KMS-11 (cell line): ENCODE measurements at regions not wholly inside any gene's neighbourhood (a gene's known extent, or its start where the extent isn't known, plus 50 kb on each side); places are given as distances from the start of the nearest gene placed in this dataset.

ENCODE experiments used
- H2AFZ ChIP-seq: fragments of 200-600 bp; sonication (generic); 2 replicates; pipeline ENCODE4 v1.6.1; 2016; ENCODE audit warnings: antibody characterized with exemption, mixed run types, low read depth
- H3K27ac ChIP-seq: fragments of 200-600 bp; sonication (generic); 2 replicates; pipeline ENCODE4 v1.6.1; 2016; ENCODE audit warnings: mild to moderate bottlenecking, mixed run types
- H3K27me3 ChIP-seq: fragments of 200-600 bp; sonication (generic); 2 replicates; pipeline ENCODE4 v1.6.1; 2017; ENCODE audit warnings: mild to moderate bottlenecking, low read depth, mixed run types, moderate library complexity; ENCODE audit not compliant: insufficient read depth
- H3K36me3 ChIP-seq: fragments of 200-600 bp; sonication (generic); 2 replicates; pipeline ENCODE4 v1.6.1; 2017; ENCODE audit warnings: mild to moderate bottlenecking, mixed run types; ENCODE audit not compliant: insufficient read depth
- H3K4me1 ChIP-seq: fragments of 200-600 bp; sonication (generic); 2 replicates; pipeline ENCODE4 v1.6.1; 2016; ENCODE audit warnings: mild to moderate bottlenecking, low read depth, mixed run types; ENCODE audit not compliant: poor library complexity, severe bottlenecking
- H3K4me2 ChIP-seq: fragments of 200-600 bp; sonication (generic); 2 replicates; pipeline ENCODE4 v1.7.0; 2016; ENCODE audit warnings: mild to moderate bottlenecking, mixed run types
- H3K4me3 ChIP-seq: fragments of 200-600 bp; sonication (generic); IDR thresholded peaks from 2 replicates; pipeline ENCODE4 v1.6.1; 2017; ENCODE audit warnings: low read depth, low read length, mixed read lengths; ENCODE audit not compliant: insufficient read depth
- H3K79me2 ChIP-seq: fragments of 200-600 bp; sonication (generic); 2 replicates; pipeline ENCODE4 v1.6.1; 2016; ENCODE audit warnings: low read depth, mixed run types; ENCODE audit not compliant: insufficient read depth
- H3K9ac ChIP-seq: fragments of 200-600 bp; sonication (generic); 2 replicates; pipeline ENCODE4 v1.6.1; 2016; ENCODE audit warnings: mild to moderate bottlenecking, mixed run types
- H4K20me1 ChIP-seq: fragments of 200-600 bp; sonication (generic); 2 replicates; pipeline ENCODE4 v1.6.1; 2016; ENCODE audit warnings: mild to moderate bottlenecking, mixed run types; ENCODE audit not compliant: insufficient read depth
- CTCF ChIP-seq: fragments of 200-600 bp; sonication (generic); conservative IDR thresholded peaks from 2 replicates; pipeline ENCODE4 v1.6.1; 2017; ENCODE audit warnings: low read depth, mild to moderate bottlenecking, antibody characterized with exemption, low read length, moderate library complexity, mixed read lengths

GRCh38 chr3:127070776-127071175 lies 87.9 kb downstream of the PLXNA1 start:
- Histone ChIP-seq H3K4me1 (peaks cover 21% of the 10 kb centered on the region), H4K20me1 (no peaks in the 10 kb centered on the region), H3K9ac (no peak overlapping the region), H3K4me3 (no peak overlapping the region), H2AFZ (no peak overlapping the region), H3K27me3 (no peaks in the 10 kb centered on the region), H3K36me3 (no peaks in the 10 kb centered on the region), H3K27ac (no peak overlapping the region), H3K79me2 (no peaks in the 10 kb centered on the region), H3K4me2 (no peak overlapping the region)
- no peak for TF ChIP-seq CTCF

GRCh38 chr3:127071597-127072001 lies 88.7 kb downstream of the PLXNA1 start:
- Histone ChIP-seq H3K27ac (no peak overlapping the region), H3K4me3 (no peak overlapping the region), H3K9ac (no peak overlapping the region), H3K36me3 (no peaks in the 10 kb centered on the region), H4K20me1 (no peaks in the 10 kb centered on the region), H3K4me1 (peaks cover 23% of the 10 kb centered on the region), H3K27me3 (no peaks in the 10 kb centered on the region), H2AFZ (no peak overlapping the region), H3K79me2 (no peaks in the 10 kb centered on the region), H3K4me2 (no peak overlapping the region)
- no peak for TF ChIP-seq CTCF

GRCh38 chr3:127072221-127072771 lies 89.4 kb downstream of the PLXNA1 start:
- H3K27me3 ChIP-seq: no peaks in the 10 kb centered on the region
- no peak for TF ChIP-seq CTCF
- H3K27ac ChIP-seq: no peak overlapping the region
- no peak overlapping the region for H3K9ac ChIP-seq
- no peaks in the 10 kb centered on the region for H4K20me1 ChIP-seq
- no peak overlapping the region for H3K4me3 ChIP-seq
- H3K4me1 ChIP-seq: peaks cover 23% of the 10 kb centered on the region
- H3K4me2 ChIP-seq: no peak overlapping the region
- H3K36me3 ChIP-seq: no peaks in the 10 kb centered on the region
- H2AFZ ChIP-seq: no peak overlapping the region
- H3K79me2 ChIP-seq: no peaks in the 10 kb centered on the region

GRCh38 chr3:127072971-127073783 lies 90.3 kb downstream of the PLXNA1 start:
- TF ChIP-seq CTCF: no peak
- Histone ChIP-seq H4K20me1 (no peaks in the 10 kb centered on the region), H3K4me1 (peaks cover 23% of the 10 kb centered on the region), H3K36me3 (no peaks in the 10 kb centered on the region), H2AFZ (no peak overlapping the region), H3K27ac (no peak overlapping the region), H3K9ac (no peak overlapping the region), H3K4me3 (no peak overlapping the region), H3K4me2 (no peak overlapping the region), H3K79me2 (no peaks in the 10 kb centered on the region), H3K27me3 (no peaks in the 10 kb centered on the region)
